Lung microvascular endothelial cell (primary cell): ENCODE measurements at regions not wholly inside any gene's neighbourhood (a gene's known extent, or its start where the extent isn't known, plus 50 kb on each side); places are given as distances from the start of the nearest gene placed in this dataset.
"Not testable (repeated sequence)": the region's sequence is repeated elsewhere in the genome, so short reads cannot be mapped to it uniquely, and the experiment has no call there.

Experiments used
- DNase-seq, 2 donors: peaks; one replicate each; pipeline versions ENCODE4 v3.0.0 to v3.0.0-alpha.2; 2010; ENCODE audit warnings: low read depth in 2 of 2

- no peak for DNase-seq
Measured at GRCh38 chr6:44737829-44738528, 350.5 kb downstream of the CDC5L start.

- peak in 1 of 2 donors; percentile 36 for DNase-seq
Measured at GRCh38 chr6:44738601-44739146, 351.2 kb downstream of the CDC5L start.

- peak; percentile 13 to 62 for DNase-seq
Measured at GRCh38 chr6:44739181-44739580, 351.7 kb downstream of the CDC5L start.

GRCh38 chr6:44740566-44741120 is 353.1 kb downstream of the CDC5L start:
- DNase-seq = no peak

- DNase-seq = no peak
Measured at GRCh38 chr6:44742201-44742600, 354.7 kb downstream of the CDC5L start.

- no peak for DNase-seq
Measured at GRCh38 chr6:44742828-44743372, 355.4 kb downstream of the CDC5L start.

GRCh38 chr6:44760116-44760515 is 372.6 kb downstream of the CDC5L start:
- DNase-seq = not testable (repeated sequence)

- no peak for DNase-seq
Measured at GRCh38 chr6:44761046-44761445, 373.5 kb downstream of the CDC5L start.

- DNase-seq = no peak
Measured at GRCh38 chr6:44762496-44762895, 375.0 kb downstream of the CDC5L start.

- DNase-seq = no peak
Measured at GRCh38 chr6:44771647-44772415, 384.3 kb downstream of the CDC5L start.

- DNase-seq = no peak
Measured at GRCh38 chr6:44772838-44773237, 385.3 kb downstream of the CDC5L start.

GRCh38 chr6:44775121-44775520 is 387.6 kb downstream of the CDC5L start:
- DNase-seq = no peak

GRCh38 chr6:44776344-44776743 is 388.8 kb downstream of the CDC5L start:
- no peak for DNase-seq

- no peak for DNase-seq
Measured at GRCh38 chr6:44778513-44778912, 391.0 kb downstream of the CDC5L start.
